Stimulated activated CD4-positive, alpha-beta T cell treated with anti-CD3 and anti-CD28 coated beads, Interleukin-1b, Interleukin-23, amount 100 ng/mL, for 48 hours (primary cell): ENCODE measurements at regions not wholly inside any gene's neighbourhood (a gene's known extent, or its start where the extent isn't known, plus 50 kb on each side); places are given as distances from the start of the nearest gene placed in this dataset.

Experiments used
- DNase-seq: peaks from one replicate; pipeline ENCODE4 v3.0.0-alpha.2; 2020

DNA sequence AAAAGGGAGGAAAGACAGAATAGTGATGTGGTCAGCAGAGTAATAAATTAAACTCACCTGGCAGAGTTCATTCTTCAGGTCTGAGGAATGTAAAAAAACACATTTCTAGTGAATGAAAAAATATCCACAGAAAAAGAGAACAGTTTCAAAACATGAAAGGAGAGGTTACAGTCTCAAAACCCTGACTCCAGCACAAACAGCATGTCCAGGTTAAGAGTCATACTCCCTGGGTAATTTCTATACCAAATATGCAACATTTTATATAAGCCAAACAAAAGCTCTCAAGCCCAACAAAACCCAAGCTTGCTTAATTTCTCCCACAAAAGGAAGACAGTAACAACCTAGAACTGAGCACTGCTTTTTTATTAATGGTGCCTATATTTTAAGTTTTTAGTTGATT, 173.0 kb downstream of the NTMT2 start:
- no peak for DNase-seq

- no peak for DNase-seq
Observed at GRCh38 chr1:170321113-170321512, 175.4 kb downstream of the NTMT2 start.

GRCh38 chr1:170326186-170326585, 180.4 kb downstream of the NTMT2 start:
- no peak for DNase-seq

DNA sequence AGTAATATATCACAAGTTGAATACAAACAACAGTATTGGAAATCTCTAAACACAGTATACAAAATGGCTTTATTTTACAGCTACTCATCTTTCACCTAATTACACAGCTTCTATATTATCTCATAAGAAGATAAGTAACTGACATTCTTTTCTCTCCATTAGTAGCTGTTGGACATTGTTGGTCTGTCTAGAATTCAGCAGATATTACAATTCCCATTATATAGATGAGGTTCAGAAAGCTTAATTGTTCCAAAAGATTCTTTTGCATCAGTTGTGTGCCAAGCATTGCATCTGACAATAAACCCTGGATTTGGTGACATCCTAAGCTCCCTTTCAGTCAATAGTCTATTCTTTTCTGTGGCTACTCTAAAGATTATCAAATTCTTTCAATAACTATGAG, 187.0 kb downstream of the NTMT2 start:
- no peak for DNase-seq

GRCh38 chr1:170337413-170337994, 191.7 kb downstream of the NTMT2 start:
- DNase-seq: no peak

DNA sequence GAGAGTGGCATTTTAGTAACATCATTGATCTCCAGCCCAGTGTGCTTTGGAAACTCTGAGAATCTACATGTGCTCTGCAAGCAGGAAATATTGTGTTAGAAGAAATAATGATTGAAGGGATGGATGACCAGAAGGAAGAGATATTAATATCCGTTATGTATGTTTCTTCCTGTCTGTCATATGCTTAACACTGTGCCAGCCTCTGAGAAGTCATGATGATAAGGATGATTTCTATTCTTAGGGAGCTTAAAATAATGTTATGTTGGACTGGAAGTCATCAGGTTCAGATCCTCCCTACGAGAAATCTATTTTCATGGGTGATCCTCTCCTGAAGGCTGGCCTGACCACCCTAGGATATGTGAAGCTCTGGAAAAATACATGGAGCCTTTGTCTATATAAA, 192.4 kb upstream of the GORAB start:
- no peak for DNase-seq

- no peak for DNase-seq
Observed at GRCh38 chr1:170340308-170340707, 191.7 kb upstream of the GORAB start.

GRCh38 chr1:170351366-170351946, 180.5 kb upstream of the GORAB start:
- no peak for DNase-seq

DNA sequence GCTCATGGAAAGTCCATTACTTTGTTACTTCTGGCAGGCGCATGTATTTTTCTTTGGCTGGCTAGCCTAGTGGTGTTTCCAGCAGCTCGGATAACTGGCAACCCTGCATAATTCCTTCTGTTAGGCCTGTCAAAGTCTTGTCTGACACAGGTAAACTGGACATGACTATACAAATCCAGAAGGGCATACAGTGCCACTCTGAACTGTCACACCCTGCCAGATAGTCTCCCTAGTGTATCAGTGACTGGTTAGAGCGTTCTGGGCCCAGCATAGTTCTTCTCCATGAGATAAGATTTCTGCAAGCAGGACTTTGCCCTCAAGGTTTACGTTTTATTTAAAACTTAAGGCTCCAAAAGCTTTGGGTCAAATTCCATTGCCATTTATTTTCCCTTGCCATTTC, 177.7 kb upstream of the GORAB start:
- DNase-seq: no peak

GRCh38 chr1:170354690-170355089, 177.3 kb upstream of the GORAB start:
- no peak for DNase-seq

- no peak for DNase-seq
Observed at GRCh38 chr1:170355267-170355801, 176.6 kb upstream of the GORAB start.

GRCh38 chr1:170356585-170356984, 175.4 kb upstream of the GORAB start:
- no peak for DNase-seq

GRCh38 chr1:170357750-170358149, 174.2 kb upstream of the GORAB start:
- no peak for DNase-seq

DNA sequence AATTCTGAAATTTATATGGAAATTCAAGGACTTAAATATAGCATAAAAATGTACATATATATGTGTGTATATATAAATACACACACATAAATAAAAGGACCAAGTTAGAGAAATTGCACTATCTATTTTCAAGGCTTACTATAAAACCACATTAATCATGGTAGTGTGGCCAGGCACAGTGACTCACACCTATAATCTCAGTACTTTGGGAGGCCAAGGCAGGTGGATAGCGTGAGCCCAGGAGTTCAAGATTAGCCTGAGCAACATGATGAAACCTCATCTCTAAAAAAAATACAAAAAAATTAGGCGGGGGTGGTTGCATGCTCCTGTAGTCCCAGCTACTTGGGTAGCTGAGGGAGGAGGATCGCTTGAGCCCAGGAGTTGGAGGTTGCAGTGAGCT, 171.4 kb upstream of the GORAB start:
- no peak for DNase-seq

GRCh38 chr1:170365331-170365730, 166.6 kb upstream of the GORAB start:
- DNase-seq: no peak

DNA sequence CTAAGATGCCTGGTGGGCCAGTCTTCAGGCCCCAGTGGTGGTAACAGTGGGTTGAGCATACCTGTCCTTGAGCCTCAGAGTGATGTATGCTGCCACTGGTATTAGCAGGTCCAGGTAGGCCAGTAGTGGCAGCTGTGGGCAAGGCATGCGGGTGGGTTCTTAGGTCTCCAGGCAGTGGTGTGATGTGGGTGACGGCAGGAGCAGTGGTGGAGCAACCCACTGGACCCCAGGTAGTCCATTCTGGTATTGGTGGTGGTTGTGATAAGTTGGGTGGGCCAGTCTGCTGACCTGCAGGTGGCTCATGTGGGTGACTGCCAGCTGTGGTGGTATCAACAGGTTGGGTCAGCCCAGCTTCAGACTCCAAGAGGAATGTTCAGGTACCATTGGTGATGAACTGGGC, 165.0 kb upstream of the GORAB start:
- DNase-seq: no peak

GRCh38 chr1:170367615-170368014, 164.4 kb upstream of the GORAB start:
- no peak for DNase-seq

- no peak for DNase-seq
Observed at GRCh38 chr1:170369000-170369399, 163.0 kb upstream of the GORAB start.

DNA sequence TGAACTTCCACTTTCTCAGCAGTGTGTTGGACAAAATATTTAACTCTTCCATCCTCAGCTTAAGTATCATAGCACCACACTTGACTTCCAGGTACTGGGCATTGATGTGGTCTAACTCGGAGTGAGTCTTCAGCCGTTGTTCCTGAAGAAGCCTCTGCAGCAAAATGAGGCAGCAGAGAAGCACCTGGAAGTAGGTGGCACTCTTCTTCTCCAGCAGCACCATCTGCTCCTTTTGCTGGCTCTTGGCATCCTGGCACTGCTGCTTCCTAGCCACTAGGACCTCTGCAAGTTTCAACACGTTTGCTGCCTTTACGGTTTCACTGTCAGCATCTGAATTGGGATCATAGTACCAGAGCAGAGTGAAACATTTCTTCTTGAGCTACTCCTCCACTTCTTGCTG, 162.5 kb upstream of the GORAB start:
- DNase-seq: no peak

DNA sequence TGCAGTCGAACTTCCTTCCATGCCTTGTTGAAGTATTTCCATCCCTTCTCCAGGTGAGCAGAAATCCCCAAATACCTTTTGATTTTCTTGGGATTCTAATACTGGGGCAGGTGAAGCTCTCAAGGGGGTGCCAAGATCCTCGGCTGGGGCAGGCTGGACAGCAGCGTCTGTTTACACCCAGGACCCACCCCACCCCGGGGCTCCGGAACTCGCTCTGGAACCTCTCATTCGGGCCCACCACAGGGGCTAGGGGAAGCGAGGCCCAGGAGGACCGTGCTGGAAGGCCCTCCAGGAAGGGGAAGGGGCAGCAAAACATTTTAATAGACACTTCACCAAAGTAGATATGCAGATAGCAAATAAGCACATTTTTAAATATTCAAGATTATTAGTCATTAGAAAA, 161.9 kb upstream of the GORAB start:
- no peak for DNase-seq

DNA sequence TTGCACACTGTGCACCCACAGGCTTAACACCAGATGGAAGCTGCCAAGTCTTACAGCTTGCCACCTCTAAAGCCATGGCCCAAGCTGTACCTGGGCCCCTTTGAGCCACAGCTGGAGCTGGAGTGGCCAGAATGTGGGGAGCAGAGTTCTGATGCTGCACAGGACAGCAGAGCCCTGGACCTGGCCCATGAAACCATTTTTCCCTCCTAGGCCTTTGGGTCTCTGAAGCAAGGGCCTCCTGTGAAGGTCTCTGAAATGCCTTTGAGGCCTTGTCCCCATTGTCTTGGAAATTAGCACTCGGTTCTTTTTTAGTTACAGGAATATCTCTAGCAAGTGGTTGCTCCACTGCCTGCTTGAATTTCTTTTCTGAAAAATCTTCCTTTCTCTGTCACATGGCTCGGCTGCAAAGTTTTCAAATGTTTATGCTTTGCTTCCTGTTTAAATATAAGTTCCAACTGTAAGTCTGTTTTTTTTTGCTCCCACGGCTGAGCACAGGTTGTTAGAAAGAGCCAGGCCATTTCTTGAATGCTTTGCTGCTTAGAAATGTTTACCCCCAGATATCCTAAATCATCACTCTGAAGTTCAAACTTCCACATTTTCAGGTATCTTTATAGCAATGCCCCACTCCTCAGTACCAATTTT, 156.8 kb upstream of the GORAB start:
- DNase-seq: no peak

DNA sequence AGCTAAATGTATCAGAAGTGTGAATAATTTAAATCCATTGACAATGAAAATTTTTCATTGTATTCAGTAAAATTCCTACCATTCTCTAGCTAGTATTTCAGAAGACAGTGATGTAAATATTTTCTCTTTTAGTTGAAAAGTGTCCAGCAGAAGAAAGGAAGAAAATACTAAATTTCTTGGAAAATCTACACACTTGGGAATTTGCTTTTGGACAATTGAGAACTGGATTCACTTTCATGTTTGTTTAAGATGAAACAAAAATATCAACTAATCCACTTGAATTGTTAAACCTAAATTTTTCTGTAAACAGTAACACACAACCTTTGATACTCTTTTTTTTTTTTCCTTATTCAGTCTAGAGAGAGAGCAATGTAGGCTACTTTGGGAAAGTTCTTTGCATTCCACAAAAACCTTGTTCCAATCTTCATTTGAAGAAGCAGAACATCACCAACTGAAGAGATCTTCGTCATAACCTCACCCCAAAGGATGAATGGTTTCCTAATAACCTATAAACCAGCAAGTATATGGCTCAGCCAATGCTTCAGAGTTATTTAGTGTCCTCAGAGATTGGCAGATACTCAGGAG, 155.1 kb upstream of the GORAB start:
- no peak for DNase-seq

DNA sequence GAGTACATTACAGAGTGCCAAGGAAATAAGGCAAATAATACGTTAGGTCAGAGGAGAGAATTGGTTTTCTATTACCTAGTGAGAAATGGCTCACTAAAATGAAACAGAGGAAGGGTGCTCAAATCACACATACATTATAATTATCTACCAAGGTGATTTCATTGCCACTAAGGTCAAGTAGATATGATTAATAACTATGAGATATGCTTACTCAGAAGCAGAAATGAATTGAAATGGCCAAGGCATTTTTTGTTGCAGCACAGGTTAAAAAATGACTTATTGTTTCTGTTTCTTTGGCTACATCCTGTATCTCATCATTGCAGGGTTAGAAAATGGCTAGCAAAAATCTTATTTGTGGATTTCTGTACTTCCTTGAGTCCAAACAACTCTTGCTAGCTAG, 154.5 kb upstream of the GORAB start:
- DNase-seq: no peak
